Osteoblast (primary cell): ENCODE measurements at regions not wholly inside any gene's neighbourhood (a gene's known extent, or its start where the extent isn't known, plus 50 kb on each side); places are given as distances from the start of the nearest gene placed in this dataset.

Source experiments
- DNase-seq: peaks from one replicate; pipeline ENCODE4 v3.0.0; 2011; ENCODE audit warnings: low spot score, mixed read lengths; ENCODE audit not compliant: insufficient read length; ENCODE audit errors: missing footprints
- H2AFZ ChIP-seq: 2 replicates; pipeline ENCODE4 v1.6.0; 2011; ENCODE audit warnings: mild to moderate bottlenecking, low read length
- H3K27ac ChIP-seq: 2 replicates; pipeline ENCODE4 v1.5.1; 2011; ENCODE audit warnings: mild to moderate bottlenecking, low read depth, low read length, moderate library complexity
- H3K27me3 ChIP-seq: 2 replicates; pipeline ENCODE4 v1.6.0; 2012; ENCODE audit warnings: mild to moderate bottlenecking, control low read depth, inconsistent platforms, low read length, moderate library complexity; ENCODE audit not compliant: insufficient read depth
- H3K36me3 ChIP-seq: 2 replicates; pipeline ENCODE4 v1.5.1; 2011; ENCODE audit warnings: mild to moderate bottlenecking, low read length, control low read depth, moderate library complexity; ENCODE audit not compliant: insufficient read depth
- H3K4me1 ChIP-seq: 2 replicates; pipeline ENCODE4 v1.5.1; 2011; ENCODE audit warnings: mild to moderate bottlenecking, low read length, control low read depth, moderate library complexity; ENCODE audit not compliant: insufficient read depth
- H3K4me2 ChIP-seq: 2 replicates; pipeline ENCODE4 v1.6.0; 2011; ENCODE audit warnings: mild to moderate bottlenecking, low read length; ENCODE audit not compliant: insufficient read depth
- H3K4me3 ChIP-seq: fragments of 200-600 bp; sonication (generic); 3 replicates; pipeline ENCODE4 v1.5.1; 2012; ENCODE audit warnings: mild to moderate bottlenecking, low read length, inconsistent platforms; ENCODE audit not compliant: insufficient read depth
- H3K79me2 ChIP-seq: 2 replicates; pipeline ENCODE4 v1.6.0; 2012; ENCODE audit warnings: mild to moderate bottlenecking, low read length, control low read depth, inconsistent platforms; ENCODE audit not compliant: insufficient read depth
- H3K9me3 ChIP-seq: 2 replicates; pipeline ENCODE4 v1.5.1; 2011; ENCODE audit warnings: low read depth, low read length, control low read depth
- H4K20me1 ChIP-seq: 2 replicates; pipeline ENCODE4 v1.6.0; 2012; ENCODE audit warnings: mild to moderate bottlenecking, low read length, control low read depth; ENCODE audit not compliant: insufficient read depth
- TF ChIP-seq, protein P1 (sequence below): IDR thresholded peaks from 2 replicates; pipeline ENCODE4 v1.5.1; 2011; ENCODE audit warnings: mild to moderate bottlenecking, low read depth, low read length, moderate library complexity; ENCODE audit errors: extremely low read depth

DNA sequence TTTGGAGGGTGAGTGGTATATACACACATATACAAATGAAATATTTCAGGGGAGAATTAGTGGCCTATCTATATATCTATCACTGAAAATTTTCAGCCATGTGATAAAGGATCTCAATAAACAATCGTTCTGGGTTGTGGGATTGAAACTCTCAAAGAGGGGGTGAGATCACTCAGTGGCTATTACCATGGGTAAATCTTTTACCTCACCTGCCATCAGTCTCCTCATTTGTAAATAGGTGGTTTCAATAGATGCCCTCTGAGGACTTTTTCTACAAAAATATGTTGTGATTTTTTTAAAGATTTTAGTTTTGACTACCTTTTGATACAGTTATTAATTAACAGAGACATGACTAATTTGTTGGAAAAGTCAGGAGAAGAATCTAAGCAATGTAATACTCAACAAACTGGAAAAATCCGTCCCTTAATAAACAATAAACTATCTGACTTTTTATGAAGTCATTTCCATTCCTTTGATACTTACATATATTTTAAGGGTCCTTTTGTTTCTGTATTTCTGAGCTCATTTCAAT is 192.8 kb downstream of the MAD2L1 start:
- Histone ChIP-seq H4K20me1 (no peaks in the 10 kb centered on the region), H3K4me3 (no peak overlapping the region), H3K79me2 (no peaks in the 10 kb centered on the region), H3K27ac (no peak overlapping the region), H3K4me1 (no peaks in the 10 kb centered on the region), H3K9me3 (no peaks in the 10 kb centered on the region), H2AFZ (no peak overlapping the region), H3K36me3 (no peaks in the 10 kb centered on the region), H3K4me2 (no peak overlapping the region), H3K27me3 (no peaks in the 10 kb centered on the region)
- TF ChIP-seq, protein P1, sequence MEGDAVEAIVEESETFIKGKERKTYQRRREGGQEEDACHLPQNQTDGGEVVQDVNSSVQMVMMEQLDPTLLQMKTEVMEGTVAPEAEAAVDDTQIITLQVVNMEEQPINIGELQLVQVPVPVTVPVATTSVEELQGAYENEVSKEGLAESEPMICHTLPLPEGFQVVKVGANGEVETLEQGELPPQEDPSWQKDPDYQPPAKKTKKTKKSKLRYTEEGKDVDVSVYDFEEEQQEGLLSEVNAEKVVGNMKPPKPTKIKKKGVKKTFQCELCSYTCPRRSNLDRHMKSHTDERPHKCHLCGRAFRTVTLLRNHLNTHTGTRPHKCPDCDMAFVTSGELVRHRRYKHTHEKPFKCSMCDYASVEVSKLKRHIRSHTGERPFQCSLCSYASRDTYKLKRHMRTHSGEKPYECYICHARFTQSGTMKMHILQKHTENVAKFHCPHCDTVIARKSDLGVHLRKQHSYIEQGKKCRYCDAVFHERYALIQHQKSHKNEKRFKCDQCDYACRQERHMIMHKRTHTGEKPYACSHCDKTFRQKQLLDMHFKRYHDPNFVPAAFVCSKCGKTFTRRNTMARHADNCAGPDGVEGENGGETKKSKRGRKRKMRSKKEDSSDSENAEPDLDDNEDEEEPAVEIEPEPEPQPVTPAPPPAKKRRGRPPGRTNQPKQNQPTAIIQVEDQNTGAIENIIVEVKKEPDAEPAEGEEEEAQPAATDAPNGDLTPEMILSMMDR = no peak
- no peak for DNase-seq

DNA sequence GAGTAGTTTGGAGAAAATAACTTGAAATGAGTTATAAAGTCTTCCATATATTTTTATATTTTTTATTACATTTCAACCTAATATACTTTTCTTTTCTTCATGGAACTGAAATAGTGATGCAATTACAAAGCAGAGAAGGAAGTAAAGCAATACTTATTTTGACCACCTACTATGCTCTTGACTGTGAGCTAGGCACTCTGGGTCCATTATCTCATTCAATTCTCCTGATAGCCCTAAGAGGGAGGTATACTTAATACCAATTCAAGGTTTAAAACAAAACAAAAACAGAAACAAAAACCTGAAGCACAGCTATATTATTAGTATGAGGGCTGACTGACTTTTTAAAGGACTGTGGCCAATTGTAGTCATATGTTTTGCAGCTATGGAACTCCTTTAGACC is 193.5 kb downstream of the MAD2L1 start:
- no peak for DNase-seq
- Histone ChIP-seq H3K4me1 (no peaks in the 10 kb centered on the region), H2AFZ (no peak overlapping the region), H3K4me3 (no peak overlapping the region), H3K27ac (no peak overlapping the region), H3K36me3 (no peaks in the 10 kb centered on the region), H3K9me3 (no peaks in the 10 kb centered on the region), H3K27me3 (no peaks in the 10 kb centered on the region), H4K20me1 (no peaks in the 10 kb centered on the region), H3K4me2 (no peak overlapping the region), H3K79me2 (no peaks in the 10 kb centered on the region)
- TF ChIP-seq, protein P1 = no peak

DNA sequence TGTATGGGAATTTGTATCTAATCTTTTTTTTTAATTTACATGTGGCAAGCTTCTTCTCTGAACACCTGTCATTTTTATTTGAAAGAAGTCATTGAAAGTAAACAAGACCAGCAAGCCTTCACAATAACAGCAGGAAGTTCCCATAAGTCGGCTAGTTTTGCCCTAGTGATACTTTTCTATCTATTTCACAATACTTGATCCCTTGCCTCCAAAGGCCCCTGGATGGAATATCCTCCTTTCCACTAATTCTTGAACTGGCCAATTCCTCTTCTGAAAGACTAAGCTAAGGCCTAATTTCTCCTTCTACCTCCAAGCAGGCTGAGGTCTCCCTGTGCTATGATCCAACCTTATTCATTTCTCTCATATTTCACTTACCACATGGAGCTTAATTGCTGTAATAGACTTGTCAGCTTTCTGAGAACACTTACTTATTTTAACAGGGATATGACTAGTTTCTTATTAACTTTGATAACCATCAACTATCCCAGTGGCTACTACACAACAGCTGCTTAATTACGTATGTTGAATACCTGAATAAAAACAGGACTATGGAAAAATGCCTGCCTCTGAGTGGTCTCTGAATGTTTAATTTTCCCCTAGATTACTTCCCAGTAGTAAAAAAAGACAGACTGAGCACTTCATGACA is 194.2 kb downstream of the MAD2L1 start:
- H3K4me1 ChIP-seq = no peaks in the 10 kb centered on the region

DNA sequence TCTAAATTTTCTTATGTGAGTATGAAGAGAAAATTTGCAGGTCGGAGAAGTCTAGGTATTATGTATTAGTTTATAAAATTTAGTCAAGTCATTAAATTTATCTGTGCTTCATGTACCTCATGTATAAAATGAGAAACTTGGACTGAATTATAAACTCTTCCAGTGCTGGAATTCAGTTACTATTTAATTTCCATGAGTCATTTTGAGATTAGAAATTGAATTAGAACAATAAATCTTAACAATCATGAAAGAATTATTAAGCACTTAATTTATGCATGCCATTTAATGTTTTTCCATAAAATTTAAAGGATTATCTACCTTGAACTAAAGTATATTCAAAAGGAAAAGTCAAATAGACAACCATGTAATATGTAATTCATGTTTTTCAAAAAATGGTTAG is 195.8 kb downstream of the MAD2L1 start:
- Histone ChIP-seq H3K36me3 (no peaks in the 10 kb centered on the region), H3K4me3 (no peak overlapping the region), H3K79me2 (no peaks in the 10 kb centered on the region), H3K27me3 (no peaks in the 10 kb centered on the region), H3K9me3 (no peaks in the 10 kb centered on the region), H3K4me1 (no peaks in the 10 kb centered on the region), H2AFZ (no peak overlapping the region), H3K4me2 (no peak overlapping the region), H3K27ac (no peak overlapping the region), H4K20me1 (no peaks in the 10 kb centered on the region)
- TF ChIP-seq, protein P1 = no peak
- DNase-seq = no peak

More for the DNA sequence above, 194.2 kb downstream of the MAD2L1 start:
- Histone ChIP-seq H3K27ac (no peak overlapping the region), H3K4me2 (no peak overlapping the region), H3K36me3 (no peaks in the 10 kb centered on the region), H3K79me2 (no peaks in the 10 kb centered on the region), H3K27me3 (no peaks in the 10 kb centered on the region), H3K4me3 (no peak overlapping the region), H4K20me1 (no peaks in the 10 kb centered on the region), H2AFZ (no peak overlapping the region), H3K9me3 (no peaks in the 10 kb centered on the region)
- TF ChIP-seq, protein P1 = no peak
- DNase-seq = no peak
